ENCODE measurements at regions not wholly inside any gene's neighbourhood (a gene's known extent, or its start where the extent isn't known, plus 50 kb on each side); places are given as distances from the start of the nearest gene placed in this dataset.

DNA sequence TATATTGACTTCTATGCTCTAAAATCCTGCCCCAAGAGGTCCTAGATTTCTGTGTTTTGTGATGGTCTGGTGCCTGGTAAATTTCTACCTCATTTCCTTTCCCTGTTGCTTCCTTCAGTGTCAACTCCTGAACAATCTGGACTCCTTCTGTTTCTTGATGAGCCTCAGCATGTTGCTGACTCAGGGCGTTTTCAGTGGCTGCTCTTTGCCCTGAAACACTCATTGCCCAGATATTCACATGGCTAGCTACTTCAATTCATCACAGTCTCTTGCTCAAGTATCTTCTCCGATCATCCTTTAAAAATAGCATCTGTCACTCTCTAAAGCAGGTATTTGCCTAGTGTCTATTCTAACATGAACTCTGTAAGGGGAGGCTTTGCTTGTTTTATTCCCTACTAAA lies 526.3 kb upstream of the RAG2 start:
- TF ChIP-seq, protein P1, sequence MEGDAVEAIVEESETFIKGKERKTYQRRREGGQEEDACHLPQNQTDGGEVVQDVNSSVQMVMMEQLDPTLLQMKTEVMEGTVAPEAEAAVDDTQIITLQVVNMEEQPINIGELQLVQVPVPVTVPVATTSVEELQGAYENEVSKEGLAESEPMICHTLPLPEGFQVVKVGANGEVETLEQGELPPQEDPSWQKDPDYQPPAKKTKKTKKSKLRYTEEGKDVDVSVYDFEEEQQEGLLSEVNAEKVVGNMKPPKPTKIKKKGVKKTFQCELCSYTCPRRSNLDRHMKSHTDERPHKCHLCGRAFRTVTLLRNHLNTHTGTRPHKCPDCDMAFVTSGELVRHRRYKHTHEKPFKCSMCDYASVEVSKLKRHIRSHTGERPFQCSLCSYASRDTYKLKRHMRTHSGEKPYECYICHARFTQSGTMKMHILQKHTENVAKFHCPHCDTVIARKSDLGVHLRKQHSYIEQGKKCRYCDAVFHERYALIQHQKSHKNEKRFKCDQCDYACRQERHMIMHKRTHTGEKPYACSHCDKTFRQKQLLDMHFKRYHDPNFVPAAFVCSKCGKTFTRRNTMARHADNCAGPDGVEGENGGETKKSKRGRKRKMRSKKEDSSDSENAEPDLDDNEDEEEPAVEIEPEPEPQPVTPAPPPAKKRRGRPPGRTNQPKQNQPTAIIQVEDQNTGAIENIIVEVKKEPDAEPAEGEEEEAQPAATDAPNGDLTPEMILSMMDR (IDR thresholded peaks at IDR 0.05; ENCODE audit: insufficient read depth, missing control alignments) = no peak
- DNase-seq (ENCODE audit: insufficient read length, low spot score) (no peak), FAIRE-seq (no peak)

DNA sequence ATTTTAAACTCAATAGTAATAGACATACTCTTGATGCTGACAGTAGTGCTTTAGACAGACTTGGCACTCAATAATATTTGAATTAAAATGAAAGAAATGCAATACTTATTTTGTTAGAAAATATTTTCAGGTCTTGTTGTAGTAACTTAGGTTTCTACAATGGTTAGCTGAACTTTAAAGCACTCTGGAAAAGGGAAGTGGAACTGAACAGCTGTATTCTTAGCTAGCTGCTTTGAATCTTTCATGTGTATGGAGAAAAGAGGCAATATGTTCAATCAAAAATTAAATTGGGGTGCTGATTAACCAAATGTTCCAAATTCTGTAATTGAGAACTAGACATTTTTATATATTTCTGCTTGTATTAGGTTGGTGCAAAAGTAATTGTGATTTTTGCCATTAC lies 517.9 kb upstream of the RAG2 start:
- TF ChIP-seq, protein P1 (IDR thresholded peaks at IDR 0.05; ENCODE audit: insufficient read depth, missing control alignments) = no peak
- DNase-seq (ENCODE audit: insufficient read length, low spot score) = no peak
- FAIRE-seq = no peak

DNA sequence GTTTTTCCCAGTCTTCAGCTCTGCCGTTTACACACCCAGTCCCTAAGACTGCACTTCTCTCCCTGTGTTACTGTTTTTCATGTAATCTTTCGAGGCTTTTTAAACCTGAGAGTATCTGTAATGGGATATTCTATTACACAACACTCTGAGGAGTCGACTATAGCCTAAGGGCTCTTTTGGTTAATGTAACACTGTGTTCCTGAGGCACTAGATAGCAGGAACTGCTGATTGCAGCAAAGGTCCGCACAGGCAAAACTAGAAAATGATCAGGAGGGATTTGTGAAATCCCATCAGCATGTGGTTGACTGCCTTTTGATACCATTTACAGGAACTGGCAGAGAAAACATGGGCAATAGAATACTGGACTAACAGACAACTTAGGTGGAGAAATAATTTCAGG lies 512.3 kb upstream of the RAG2 start:
- no peak for DNase-seq (ENCODE audit: insufficient read length, low spot score)
- FAIRE-seq = no peak

DNA sequence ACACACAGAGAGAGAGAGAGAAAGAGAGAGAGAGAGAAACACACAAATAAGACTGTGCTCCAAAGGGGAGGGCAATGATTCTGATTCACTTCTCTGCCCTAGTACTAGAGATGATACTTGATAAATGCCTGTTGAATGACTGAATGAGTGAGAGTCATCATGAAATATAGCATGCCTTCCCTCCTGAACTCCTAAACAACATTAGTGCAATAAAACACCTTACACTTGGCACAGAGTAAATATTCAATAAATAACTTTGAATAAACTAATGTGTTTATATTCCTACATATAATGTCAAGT lies 511.2 kb upstream of the RAG2 start:
- DNase-seq (ENCODE audit: insufficient read length, low spot score) = no peak
- FAIRE-seq = no peak
- TF ChIP-seq, protein P1 (IDR thresholded peaks at IDR 0.05; ENCODE audit: insufficient read depth, missing control alignments) = no peak

More for the DNA sequence above, 512.3 kb upstream of the RAG2 start:
- TF ChIP-seq, protein P1 (IDR thresholded peaks at IDR 0.05; ENCODE audit: insufficient read depth, missing control alignments) = no peak

DNA sequence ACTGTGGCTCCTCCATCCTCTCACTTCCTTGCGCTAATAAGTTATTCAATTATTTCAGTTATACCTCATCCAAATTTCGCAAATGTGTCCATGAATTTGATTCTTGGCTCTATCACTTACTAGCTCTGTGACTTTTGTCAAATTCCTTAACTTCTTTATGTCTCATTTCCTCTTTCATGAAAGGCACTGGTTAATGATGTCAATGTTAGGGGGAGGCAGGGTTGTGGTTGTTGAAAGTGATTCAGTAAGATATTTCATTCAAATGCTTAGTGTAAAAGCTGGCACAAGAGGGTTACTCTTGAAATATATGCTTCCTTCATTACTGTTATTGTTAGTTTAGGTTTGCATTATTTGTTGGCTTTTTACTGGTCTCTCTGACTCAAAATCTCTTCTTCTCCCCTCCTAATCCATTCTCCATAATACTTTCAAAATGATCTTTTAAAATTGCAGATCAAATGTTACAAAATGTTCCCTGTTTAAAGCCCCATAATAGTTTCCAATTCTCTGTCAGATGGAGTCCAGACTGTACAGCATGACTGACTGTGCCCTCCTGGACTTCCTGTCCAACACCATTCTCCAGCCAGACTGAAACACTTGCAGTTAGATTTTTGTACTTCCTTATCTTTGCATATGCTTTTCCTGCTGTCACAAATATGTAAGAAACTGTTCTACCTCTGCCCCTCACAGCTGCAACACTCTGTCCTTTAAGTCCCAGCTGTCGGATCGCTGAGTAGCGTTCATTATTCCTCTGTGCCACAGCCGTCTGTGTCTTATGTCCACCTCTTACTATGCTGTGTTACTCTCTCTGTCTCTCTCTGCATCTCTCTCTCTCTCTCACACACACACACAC lies 510.6 kb upstream of the RAG2 start:
- no peak for FAIRE-seq
- TF ChIP-seq, protein P1 (IDR thresholded peaks at IDR 0.05; ENCODE audit: insufficient read depth, missing control alignments) = no peak

DNA sequence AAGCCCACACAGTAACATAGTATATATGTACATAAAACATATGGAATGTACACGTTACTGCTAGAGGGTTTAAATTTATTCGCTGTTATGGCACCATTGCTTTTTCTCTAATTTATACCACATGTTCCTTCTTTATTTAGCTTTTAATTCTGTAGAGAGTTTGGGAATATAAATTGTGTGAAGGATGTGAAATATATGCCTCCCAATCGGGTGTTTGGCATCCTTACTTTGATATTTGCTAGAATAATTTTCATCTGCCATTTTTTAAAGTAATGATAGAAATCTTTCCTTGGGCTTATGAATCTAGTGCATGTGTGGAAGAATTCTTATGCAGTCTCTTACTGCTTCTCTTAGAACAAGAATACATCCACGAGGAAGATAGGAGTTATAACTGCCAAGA lies 509.8 kb upstream of the RAG2 start:
- DNase-seq (ENCODE audit: insufficient read length, low spot score) = no peak
- TF ChIP-seq, protein P1 (IDR thresholded peaks at IDR 0.05; ENCODE audit: insufficient read depth, missing control alignments) = no peak
- no peak for FAIRE-seq

More for the DNA sequence above, 510.6 kb upstream of the RAG2 start:
- DNase-seq (ENCODE audit: insufficient read length, low spot score) = no peak

DNA sequence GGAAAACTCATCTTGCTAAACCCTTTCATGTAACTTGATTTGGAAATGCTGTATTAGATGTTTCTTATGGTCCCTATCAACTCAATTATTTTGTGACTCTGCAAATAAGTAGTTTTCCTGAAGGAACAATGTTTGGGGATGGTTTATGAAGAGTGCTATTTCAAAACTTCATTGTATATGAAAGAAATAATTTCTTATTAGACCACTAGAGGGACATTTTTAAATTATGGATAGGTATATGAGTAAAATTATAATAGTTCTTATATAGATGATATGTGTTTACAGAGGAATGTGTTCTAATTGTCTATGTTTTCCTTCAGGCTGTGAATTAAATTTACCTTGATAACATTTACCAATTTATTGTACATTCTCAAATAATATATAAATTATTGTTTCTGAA lies 509.4 kb upstream of the RAG2 start:
- DNase-seq (ENCODE audit: insufficient read length, low spot score) (no peak), FAIRE-seq (no peak)
- TF ChIP-seq, protein P1 (IDR thresholded peaks at IDR 0.05; ENCODE audit: insufficient read depth, missing control alignments) = no peak
